LNCaP clone FGC (cell line): ENCODE measurements at regions not wholly inside any gene's neighbourhood (a gene's known extent, or its start where the extent isn't known, plus 50 kb on each side); places are given as distances from the start of the nearest gene placed in this dataset.

ENCODE experiments used
- DNase-seq: peaks from one replicate; pipeline ENCODE4 v3.0.0-alpha.2; 2011; ENCODE audit warnings: low read depth
- H3K4me3 ChIP-seq: 2 replicates; pipeline ENCODE4 v1.5.1; 2011; ENCODE audit warnings: mild to moderate bottlenecking, low read depth, low read length, control low read depth
- TF ChIP-seq, protein P1 (sequence below): IDR thresholded peaks from 2 replicates; pipeline ENCODE4 v1.5.1; 2012; ENCODE audit warnings: mild to moderate bottlenecking; ENCODE audit not compliant: control insufficient read depth, insufficient read depth; ENCODE audit errors: extremely low read depth

DNA sequence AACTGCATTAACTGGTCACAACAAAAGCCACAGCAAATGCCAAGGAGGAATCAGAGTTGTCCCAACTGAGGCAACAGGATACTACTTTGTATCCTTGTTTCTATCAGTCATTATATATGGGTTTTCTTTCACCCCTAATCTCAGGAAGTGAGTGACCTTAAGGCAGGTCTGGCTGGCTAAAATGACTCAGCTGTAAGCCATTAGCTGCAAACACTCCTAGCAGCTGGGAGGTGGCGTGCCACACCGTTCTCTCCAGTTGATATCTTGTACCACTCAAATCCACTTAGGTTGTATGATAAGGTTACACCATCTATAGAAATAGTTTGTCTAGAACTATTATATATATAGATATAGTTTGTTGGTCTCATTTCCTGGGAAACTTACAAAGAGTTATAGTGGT is 171.1 kb upstream of the MC4R start:
- H3K4me3 ChIP-seq = no peak overlapping the region
- TF ChIP-seq, protein P1, sequence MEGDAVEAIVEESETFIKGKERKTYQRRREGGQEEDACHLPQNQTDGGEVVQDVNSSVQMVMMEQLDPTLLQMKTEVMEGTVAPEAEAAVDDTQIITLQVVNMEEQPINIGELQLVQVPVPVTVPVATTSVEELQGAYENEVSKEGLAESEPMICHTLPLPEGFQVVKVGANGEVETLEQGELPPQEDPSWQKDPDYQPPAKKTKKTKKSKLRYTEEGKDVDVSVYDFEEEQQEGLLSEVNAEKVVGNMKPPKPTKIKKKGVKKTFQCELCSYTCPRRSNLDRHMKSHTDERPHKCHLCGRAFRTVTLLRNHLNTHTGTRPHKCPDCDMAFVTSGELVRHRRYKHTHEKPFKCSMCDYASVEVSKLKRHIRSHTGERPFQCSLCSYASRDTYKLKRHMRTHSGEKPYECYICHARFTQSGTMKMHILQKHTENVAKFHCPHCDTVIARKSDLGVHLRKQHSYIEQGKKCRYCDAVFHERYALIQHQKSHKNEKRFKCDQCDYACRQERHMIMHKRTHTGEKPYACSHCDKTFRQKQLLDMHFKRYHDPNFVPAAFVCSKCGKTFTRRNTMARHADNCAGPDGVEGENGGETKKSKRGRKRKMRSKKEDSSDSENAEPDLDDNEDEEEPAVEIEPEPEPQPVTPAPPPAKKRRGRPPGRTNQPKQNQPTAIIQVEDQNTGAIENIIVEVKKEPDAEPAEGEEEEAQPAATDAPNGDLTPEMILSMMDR = no peak

DNA sequence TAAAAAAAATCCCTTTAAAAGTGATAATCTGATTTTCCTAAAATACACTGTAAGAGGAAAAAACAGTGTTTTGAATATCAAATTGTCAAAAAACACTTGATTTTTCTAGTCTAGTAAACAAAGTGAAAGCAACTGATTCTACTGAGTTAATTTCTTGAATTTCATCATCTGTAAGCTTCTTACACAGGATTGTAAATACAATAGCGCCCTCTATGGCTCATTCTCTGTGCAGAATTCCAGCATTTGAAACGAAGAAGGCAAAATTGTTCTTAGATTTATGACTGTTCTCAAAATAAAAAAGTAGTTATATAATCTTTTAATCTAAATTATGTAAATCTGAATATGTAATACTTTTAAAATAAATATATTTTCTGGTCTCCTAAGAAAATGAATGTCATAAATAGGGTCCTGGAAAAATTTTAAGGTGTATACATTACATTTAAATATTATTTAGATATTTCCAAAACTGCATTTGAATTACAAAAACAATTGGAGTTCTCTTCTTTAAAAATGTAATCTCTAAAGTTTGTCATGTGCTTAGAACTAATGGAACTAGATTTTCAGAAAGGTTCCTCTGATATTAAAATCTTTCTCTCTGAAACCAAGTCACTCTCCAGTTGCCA is 176.9 kb upstream of the MC4R start:
- peak; percentile 36 for DNase-seq
- TF ChIP-seq, protein P1 = peak; percentile 73
- no peak overlapping the region for H3K4me3 ChIP-seq

More for the DNA sequence above, 171.1 kb upstream of the MC4R start:
- no peak for DNase-seq

DNA sequence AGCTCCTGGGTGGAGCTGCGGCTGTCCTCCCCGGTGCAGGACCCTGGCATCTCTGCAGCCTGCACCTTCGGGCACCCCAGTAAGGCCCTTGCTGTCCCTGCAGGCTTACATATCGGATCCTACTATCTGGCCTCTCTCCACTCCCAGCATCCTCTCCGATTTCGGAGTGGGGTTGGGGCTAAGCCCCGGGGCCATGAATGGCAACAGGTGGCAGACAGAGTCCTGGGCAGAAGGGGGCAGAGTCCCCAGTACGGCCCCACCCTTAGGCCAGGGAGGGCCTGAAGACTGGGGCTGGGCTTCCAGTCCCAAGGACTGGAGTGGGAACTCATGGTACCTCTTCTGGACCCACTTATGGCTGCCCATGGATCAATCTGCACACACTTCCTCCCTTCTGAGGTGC is 180.4 kb upstream of the MC4R start:
- H3K4me3 ChIP-seq = no peak overlapping the region
- TF ChIP-seq, protein P1 = no peak
- DNase-seq = no peak

DNA sequence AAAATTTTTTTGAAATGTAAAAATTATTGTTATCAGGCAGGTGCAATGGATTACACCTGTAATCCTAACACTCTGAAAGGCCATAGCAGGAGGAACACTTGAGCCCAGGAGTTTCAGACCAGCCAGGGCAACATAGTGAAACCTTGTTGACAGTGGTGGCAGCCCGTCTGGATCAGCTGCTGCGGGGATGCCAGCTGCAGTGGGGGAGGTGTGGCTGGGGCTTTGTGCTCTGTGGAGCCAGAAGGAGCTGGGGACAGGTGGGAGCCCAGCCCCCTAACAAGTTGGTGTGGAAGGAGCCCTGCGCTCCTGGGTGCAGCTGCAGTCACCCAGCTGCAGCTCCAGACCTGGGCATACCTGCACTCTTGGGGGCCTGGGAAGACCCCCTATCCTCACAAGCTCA is 182.4 kb upstream of the MC4R start:
- no peak for DNase-seq
- H3K4me3 ChIP-seq = no peak overlapping the region
- TF ChIP-seq, protein P1 = no peak

DNA sequence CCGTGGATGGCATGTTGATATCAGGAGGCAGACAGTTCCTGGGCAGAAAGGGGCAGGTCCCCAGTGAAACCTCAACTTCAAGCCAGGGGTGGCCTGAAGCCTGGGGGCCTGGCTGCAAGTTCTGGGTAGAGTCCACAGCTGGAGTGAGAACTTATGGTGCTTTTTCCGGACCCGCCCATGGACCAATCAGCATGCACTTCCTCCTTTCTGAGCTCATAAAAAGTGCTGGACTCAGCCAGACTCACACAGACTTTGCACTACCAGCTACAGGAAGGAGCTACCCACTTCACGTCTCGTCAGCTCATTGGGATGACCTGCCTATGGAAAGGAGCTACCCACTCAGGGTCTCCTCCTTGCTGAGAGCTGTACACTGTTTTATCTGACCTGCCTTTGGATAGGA is 183.1 kb upstream of the MC4R start:
- no peak overlapping the region for H3K4me3 ChIP-seq
- no peak for DNase-seq
- TF ChIP-seq, protein P1 = no peak

DNA sequence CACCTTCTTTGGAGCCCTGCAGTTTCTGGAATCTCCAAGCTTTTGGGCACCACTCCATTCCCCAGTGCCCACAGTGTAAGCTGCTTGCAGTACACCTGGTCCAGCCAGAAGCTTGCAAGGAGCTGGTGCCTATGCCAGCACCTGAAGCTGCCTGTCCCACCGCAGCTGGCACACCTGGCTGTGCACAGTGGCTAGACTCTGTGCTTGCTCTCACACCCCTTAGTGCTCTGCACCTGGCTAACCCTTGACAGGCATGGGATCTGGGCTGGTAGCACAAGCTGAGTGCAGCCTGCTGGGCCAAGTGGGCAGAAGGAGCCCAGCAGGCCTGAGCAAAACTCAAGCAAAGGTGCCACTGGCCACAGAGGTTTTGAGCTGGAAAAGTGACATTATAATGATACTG is 183.8 kb upstream of the MC4R start:
- no peak overlapping the region for H3K4me3 ChIP-seq
- TF ChIP-seq, protein P1 = no peak

DNA sequence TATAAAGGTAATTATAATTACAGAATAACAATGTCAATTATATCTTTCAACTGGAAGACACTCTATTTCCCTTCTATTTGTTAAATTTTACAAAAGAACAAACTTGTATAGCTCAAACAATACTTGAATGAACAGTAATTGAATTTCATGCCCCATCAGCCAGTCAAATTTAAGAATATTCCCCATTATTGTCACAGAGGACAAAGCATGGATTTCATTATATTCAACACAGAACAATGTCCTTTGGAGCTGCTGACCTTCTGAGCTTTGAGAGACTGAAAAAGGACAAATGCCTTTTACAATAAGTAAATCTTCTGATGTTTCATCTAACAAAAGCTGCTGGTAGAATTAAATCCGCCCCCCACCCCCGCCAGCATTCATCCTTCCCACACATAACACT is 187.5 kb upstream of the MC4R start:
- no peak overlapping the region for H3K4me3 ChIP-seq
- TF ChIP-seq, protein P1 = no peak
- no peak for DNase-seq

More for the DNA sequence above, 183.8 kb upstream of the MC4R start:
- DNase-seq = no peak
